ENCODE measurements at regions not wholly inside any gene's neighbourhood (a gene's known extent, or its start where the extent isn't known, plus 50 kb on each side); places are given as distances from the start of the nearest gene placed in this dataset.

- TF ChIP-seq, protein P1, sequence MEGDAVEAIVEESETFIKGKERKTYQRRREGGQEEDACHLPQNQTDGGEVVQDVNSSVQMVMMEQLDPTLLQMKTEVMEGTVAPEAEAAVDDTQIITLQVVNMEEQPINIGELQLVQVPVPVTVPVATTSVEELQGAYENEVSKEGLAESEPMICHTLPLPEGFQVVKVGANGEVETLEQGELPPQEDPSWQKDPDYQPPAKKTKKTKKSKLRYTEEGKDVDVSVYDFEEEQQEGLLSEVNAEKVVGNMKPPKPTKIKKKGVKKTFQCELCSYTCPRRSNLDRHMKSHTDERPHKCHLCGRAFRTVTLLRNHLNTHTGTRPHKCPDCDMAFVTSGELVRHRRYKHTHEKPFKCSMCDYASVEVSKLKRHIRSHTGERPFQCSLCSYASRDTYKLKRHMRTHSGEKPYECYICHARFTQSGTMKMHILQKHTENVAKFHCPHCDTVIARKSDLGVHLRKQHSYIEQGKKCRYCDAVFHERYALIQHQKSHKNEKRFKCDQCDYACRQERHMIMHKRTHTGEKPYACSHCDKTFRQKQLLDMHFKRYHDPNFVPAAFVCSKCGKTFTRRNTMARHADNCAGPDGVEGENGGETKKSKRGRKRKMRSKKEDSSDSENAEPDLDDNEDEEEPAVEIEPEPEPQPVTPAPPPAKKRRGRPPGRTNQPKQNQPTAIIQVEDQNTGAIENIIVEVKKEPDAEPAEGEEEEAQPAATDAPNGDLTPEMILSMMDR (IDR thresholded peaks at IDR 0.05): no peak
- TF ChIP-seq, protein P2, sequence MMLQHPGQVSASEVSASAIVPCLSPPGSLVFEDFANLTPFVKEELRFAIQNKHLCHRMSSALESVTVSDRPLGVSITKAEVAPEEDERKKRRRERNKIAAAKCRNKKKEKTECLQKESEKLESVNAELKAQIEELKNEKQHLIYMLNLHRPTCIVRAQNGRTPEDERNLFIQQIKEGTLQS (CRISPR knock-in tag; conservative IDR thresholded peaks at IDR 0.05): no peak
- TF ChIP-seq SP1 (CRISPR knock-in tag; conservative IDR thresholded peaks at IDR 0.05): no peak
- no peak for TF ChIP-seq FOXK1 (CRISPR knock-in tag; IDR thresholded peaks at IDR 0.05)
- no peak for TF ChIP-seq GRHL2 (CRISPR knock-in tag; IDR thresholded peaks at IDR 0.05; ENCODE audit: insufficient replicate concordance, severe bottlenecking)
- no peak for TF ChIP-seq ZNF138 (CRISPR knock-in tag; conservative IDR thresholded peaks at IDR 0.05)
- TF ChIP-seq ELF4 (CRISPR knock-in tag; IDR thresholded peaks at IDR 0.05; ENCODE audit: low read depth): no peak
- no peak for TF ChIP-seq CREB1 (CRISPR knock-in tag; IDR thresholded peaks at IDR 0.05)
- TF ChIP-seq CDX4 (CRISPR knock-in tag; IDR thresholded peaks at IDR 0.05; ENCODE audit: borderline replicate concordance): no peak
Measured at GRCh38 chr14:99062772-99063418, 209.1 kb downstream of the BCL11B start.

All from WTC11 (cell line).